ENCODE measurements at regions not wholly inside any gene's neighbourhood (a gene's known extent, or its start where the extent isn't known, plus 50 kb on each side); places are given as distances from the start of the nearest gene placed in this dataset.
"Not testable (repeated sequence)": the region's sequence is repeated elsewhere in the genome, so short reads cannot be mapped to it uniquely, and the experiment has no call there.

DNA sequence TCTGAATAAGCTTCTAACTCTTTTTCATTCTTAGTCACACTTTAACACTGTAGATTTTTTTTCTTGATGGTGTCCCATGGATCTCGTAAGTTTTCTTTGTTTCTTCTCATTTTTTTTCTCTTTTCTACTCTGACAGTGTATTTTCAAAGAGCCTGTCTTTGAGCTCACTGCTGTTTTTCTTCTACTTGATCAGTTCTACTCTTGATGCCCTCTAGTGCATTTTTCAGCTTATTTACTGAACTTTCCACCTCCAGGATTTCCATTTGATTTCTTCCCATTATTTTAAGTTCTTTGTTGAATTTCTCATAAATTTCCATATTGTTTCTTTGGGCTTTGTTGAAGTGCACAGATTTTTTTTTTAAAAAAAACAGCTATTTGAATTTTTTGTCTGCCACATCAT lies 2641.1 kb upstream of the DEFB115 start:
- no peak for DNase-seq (ENCODE audit: low spot score)
- ChIA-PET POLR2A (ENCODE audit: low non-redundant PET) (no interaction called here), CTCF (no interaction called here)
- TF ChIP-seq, protein P1, sequence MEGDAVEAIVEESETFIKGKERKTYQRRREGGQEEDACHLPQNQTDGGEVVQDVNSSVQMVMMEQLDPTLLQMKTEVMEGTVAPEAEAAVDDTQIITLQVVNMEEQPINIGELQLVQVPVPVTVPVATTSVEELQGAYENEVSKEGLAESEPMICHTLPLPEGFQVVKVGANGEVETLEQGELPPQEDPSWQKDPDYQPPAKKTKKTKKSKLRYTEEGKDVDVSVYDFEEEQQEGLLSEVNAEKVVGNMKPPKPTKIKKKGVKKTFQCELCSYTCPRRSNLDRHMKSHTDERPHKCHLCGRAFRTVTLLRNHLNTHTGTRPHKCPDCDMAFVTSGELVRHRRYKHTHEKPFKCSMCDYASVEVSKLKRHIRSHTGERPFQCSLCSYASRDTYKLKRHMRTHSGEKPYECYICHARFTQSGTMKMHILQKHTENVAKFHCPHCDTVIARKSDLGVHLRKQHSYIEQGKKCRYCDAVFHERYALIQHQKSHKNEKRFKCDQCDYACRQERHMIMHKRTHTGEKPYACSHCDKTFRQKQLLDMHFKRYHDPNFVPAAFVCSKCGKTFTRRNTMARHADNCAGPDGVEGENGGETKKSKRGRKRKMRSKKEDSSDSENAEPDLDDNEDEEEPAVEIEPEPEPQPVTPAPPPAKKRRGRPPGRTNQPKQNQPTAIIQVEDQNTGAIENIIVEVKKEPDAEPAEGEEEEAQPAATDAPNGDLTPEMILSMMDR (conservative IDR thresholded peaks at IDR 0.05; ENCODE audit: low read depth) = no peak
- H3K27ac ChIP-seq = no peak overlapping the region

DNA sequence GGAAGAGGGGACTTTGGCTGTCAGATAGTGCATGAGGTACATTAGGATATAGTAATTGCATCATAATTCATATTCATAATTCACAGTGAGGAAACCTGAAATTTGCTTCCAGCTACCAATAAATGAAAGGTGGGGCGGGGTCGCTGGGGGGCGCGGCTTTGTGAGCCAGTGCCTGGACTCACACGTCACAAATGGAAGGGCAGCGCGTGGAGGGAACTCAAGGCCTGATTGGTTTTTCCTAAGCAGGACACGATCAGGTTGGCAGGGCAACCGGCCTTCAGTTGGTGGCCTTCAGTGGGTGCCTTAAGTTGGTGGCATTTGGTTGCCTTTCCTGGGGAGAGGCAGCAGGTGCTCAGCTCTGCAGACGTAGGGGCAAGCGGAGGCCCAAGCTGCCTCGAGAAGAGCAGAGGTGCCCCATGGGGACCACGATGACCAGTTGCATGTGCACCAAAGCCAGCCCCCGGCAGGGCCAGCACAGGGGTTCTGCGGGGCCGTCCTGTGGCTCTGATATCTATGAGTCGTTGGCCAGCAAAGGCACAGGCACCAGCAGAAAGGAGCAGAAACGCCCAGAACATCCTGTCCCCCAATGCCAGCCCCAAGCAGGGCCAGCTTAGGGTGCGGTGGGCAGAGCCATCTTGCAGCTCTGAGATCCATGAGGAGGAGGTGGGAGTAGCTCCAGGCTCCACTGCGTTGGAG lies 2637.4 kb upstream of the DEFB115 start:
- DNase-seq (ENCODE audit: low spot score); CTCF ChIA-PET; POLR2A ChIA-PET (ENCODE audit: low non-redundant PET); H3K27ac ChIP-seq: not testable (repeated sequence)

DNA sequence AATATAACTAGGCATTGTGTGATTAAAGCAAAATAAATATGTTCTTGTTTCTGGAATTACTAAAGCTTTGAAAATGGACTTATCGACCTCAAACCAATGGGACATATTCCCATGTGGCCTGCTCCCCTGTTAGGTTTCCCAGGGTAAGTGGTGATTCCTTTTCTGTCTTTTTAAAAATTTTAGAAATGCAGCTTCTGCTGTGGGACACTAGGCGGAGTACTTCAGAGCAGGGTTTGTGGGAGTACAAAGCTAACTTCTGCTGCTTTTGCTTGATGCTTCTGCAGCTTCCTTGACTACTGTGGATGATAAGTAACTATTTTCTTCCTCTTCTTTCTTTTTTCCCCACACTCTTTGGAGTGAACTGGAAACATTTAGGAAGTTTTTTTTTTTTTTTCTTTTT lies 2632.4 kb upstream of the DEFB115 start:
- POLR2A ChIA-PET (ENCODE audit: low non-redundant PET); DNase-seq (ENCODE audit: low spot score); CTCF ChIA-PET; H3K27ac ChIP-seq: not testable (repeated sequence)

DNA sequence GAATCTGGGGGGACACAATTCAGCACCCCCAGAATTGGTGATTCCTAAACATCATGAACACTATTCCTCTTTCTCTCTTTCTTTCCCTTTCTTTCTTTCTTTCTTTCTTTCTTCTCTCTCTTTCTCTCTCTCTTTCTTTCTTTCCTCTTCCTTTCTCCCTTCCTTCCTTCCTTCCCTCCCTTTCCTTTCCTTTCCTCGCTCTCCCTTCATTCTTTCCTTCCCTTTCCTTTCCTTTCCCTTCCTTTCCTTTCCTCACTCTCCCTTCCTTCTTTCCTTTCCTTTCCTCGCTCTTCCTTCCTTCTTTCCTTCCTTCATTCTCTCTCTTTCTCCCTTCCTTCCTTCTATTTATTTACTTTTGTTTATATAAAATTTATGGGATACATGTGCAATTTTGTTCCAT lies 2616.6 kb upstream of the DEFB115 start:
- H3K27ac ChIP-seq; DNase-seq (ENCODE audit: low spot score); CTCF ChIA-PET; POLR2A ChIA-PET (ENCODE audit: low non-redundant PET): not testable (repeated sequence)

Data from RWPE1 (cell line).